ENCODE measurements at regions not wholly inside any gene's neighbourhood (a gene's known extent, or its start where the extent isn't known, plus 50 kb on each side); places are given as distances from the start of the nearest gene placed in this dataset.

DNA sequence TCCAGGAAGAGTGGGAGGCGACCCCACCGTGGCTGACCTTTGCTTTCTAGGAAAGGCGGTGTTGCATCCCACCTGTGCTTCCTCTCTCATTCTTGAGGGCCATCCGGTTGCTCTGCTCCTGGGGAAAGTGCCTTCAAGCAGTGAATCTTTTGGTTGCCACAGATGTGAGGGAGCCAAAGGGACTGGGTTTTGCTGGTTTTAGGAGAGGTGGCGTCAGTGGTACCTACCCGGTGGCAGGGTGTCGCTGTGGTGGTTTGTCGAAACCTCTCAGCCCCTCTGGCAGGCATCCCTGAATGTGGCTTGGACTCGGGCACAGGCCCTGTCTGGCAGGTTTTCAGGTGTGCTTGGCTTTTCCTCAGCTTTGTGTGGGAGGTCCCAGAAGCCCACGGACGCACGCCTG lies 611.5 kb downstream of the KCNJ18 start:
- intact Hi-C loops (cut with micrococcal nuclease; ENCODE audit: unreplicated experiment) (no loop called here), in situ Hi-C loops (cut with HindIII; ENCODE audit: extremely low pct_ligation_motif_present, low pct_unique_long_range_greater_than_20kb) (no loop called here)
- Histone ChIP-seq H3K27me3 (ENCODE audit: control insufficient read depth in 1 of 2, insufficient read depth in 2 of 2, low read length in 2 of 2) (no peaks in the 10 kb centered on the region), H2AFZ (ENCODE audit: low read length) (no peak overlapping the region), H3K9ac (ENCODE audit: insufficient read depth, low read depth, low read length) (no peak overlapping the region), H3K4me3 (replicated peaks in 1 of 3; ENCODE audit: insufficient read depth in 1 of 3, low read depth in 2 of 3, low read length in 3 of 3) (no peak overlapping the region), H4K20me1 (ENCODE audit: insufficient read depth, low read length) (no peaks in the 10 kb centered on the region), H3K4me1 (ENCODE audit: insufficient read depth, low read length) (no peaks in the 10 kb centered on the region), H3K4me2 (ENCODE audit: low read depth, low read length) (no peak overlapping the region), H3K9me3 (ENCODE audit: low read length) (no peaks in the 10 kb centered on the region), H3K27ac (ENCODE audit: extremely low read length, insufficient read depth, low read length) (no peak overlapping the region), H3K79me2 (ENCODE audit: insufficient read depth, low read length) (no peaks in the 10 kb centered on the region), H3K36me3 (replicated peaks in 1 of 2; ENCODE audit: control insufficient read depth in 1 of 2, insufficient read depth in 2 of 2, low read length in 2 of 2) (no peaks in the 10 kb centered on the region)
- TF ChIP-seq ZSCAN12 (CRISPR knock-in tag; IDR thresholded peaks at IDR 0.05) (no peak), ZNF780A (CRISPR knock-in tag; IDR thresholded peaks at IDR 0.05) (no peak), SMYD3 (CRISPR knock-in tag; IDR thresholded peaks at IDR 0.05) (no peak), SOX6 (IDR thresholded peaks at IDR 0.05) (no peak), SOX6 (CRISPR knock-in tag; IDR thresholded peaks at IDR 0.05) (no peak), HOXD1 (CRISPR knock-in tag; IDR thresholded peaks at IDR 0.05) (no peak), NR1H2 (CRISPR knock-in tag; IDR thresholded peaks at IDR 0.05; ENCODE audit: borderline replicate concordance, low read depth) (no peak), HIVEP1 (CRISPR knock-in tag; IDR thresholded peaks at IDR 0.05) (no peak), HMG20A (CRISPR knock-in tag; IDR thresholded peaks at IDR 0.05; ENCODE audit: borderline replicate concordance) (no peak), JUNB (CRISPR knock-in tag; IDR thresholded peaks at IDR 0.05; ENCODE audit: borderline replicate concordance) (no peak), TCF7 (IDR thresholded peaks at IDR 0.05; ENCODE audit: low read depth) (no peak), ZNF343 (CRISPR knock-in tag; IDR thresholded peaks at IDR 0.05) (no peak), RFX5 (IDR thresholded peaks at IDR 0.05; ENCODE audit: low read depth, low read length) (no peak), TFE3 (CRISPR knock-in tag; IDR thresholded peaks at IDR 0.05) (no peak), ZSCAN21 (CRISPR knock-in tag; IDR thresholded peaks at IDR 0.05; ENCODE audit: borderline replicate concordance) (no peak), NAIF1 (CRISPR knock-in tag; IDR thresholded peaks at IDR 0.05; ENCODE audit: borderline replicate concordance) (no peak), KLF16 (CRISPR knock-in tag; IDR thresholded peaks at IDR 0.05) (no peak), CBX1 (IDR thresholded peaks at IDR 0.05; ENCODE audit: low read depth) (no peak), KDM2A (CRISPR knock-in tag; IDR thresholded peaks at IDR 0.05; ENCODE audit: borderline replicate concordance, low read depth) (no peak), ZFYVE20 (CRISPR knock-in tag; IDR thresholded peaks at IDR 0.05; ENCODE audit: borderline replicate concordance, low read depth) (no peak)
- TF ChIP-seq, protein P1, sequence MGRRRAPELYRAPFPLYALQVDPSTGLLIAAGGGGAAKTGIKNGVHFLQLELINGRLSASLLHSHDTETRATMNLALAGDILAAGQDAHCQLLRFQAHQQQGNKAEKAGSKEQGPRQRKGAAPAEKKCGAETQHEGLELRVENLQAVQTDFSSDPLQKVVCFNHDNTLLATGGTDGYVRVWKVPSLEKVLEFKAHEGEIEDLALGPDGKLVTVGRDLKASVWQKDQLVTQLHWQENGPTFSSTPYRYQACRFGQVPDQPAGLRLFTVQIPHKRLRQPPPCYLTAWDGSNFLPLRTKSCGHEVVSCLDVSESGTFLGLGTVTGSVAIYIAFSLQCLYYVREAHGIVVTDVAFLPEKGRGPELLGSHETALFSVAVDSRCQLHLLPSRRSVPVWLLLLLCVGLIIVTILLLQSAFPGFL (CRISPR knock-in tag; IDR thresholded peaks at IDR 0.05) = no peak
- FAIRE-seq = no peak
- ATAC-seq = no peak
- 37% methylated on average over 5 of the region's 12 CpGs for WGBS (ENCODE audit: low lambda C conversion rate)
- ChIA-PET CTCF (ENCODE audit: low intra/inter-chr PET ratio, low total read pairs) (no interaction called here), POLR2A (no interaction called here)
- BruUV-seq (replicated peaks) = no TSS peak
- DNase-seq (ENCODE audit: low spot score) = no peak
